HPDE6-E6E7 (cell line): ENCODE measurements at regions not wholly inside any gene's neighbourhood (a gene's known extent, or its start where the extent isn't known, plus 50 kb on each side); places are given as distances from the start of the nearest gene placed in this dataset.
"Not testable (repeated sequence)": the region's sequence is repeated elsewhere in the genome, so short reads cannot be mapped to it uniquely, and the experiment has no call there.

Experiments used
- DNase-seq: peaks from one replicate; pipeline ENCODE4 v3.0.0; 2011; ENCODE audit warnings: missing footprints; ENCODE audit errors: extremely low spot score

DNA sequence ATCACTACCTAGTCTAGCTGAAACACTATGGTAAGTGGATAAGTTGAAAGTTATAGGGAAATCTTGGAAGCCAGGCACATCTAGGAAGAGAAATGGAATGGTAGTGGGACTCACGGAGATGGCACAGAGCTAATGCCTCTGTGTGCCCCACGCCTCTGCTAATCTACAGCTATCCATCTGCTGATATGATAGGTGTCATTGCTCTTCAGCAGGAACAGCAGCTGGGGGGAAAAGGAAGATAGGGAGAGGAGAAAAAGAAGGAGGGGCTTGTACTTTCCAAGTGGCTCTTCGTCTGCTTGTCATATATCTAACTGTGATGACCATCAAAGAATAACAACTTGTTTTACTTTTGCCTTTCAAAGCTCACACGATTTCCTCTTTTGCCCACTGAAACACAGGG, 1199.1 kb upstream of the SORCS1 start:
- DNase-seq = no peak

GRCh38 chr10:108362961-108363360, 1198.5 kb upstream of the SORCS1 start:
- DNase-seq = no peak

GRCh38 chr10:108362296-108362695, 1197.8 kb upstream of the SORCS1 start:
- DNase-seq = no peak

DNA sequence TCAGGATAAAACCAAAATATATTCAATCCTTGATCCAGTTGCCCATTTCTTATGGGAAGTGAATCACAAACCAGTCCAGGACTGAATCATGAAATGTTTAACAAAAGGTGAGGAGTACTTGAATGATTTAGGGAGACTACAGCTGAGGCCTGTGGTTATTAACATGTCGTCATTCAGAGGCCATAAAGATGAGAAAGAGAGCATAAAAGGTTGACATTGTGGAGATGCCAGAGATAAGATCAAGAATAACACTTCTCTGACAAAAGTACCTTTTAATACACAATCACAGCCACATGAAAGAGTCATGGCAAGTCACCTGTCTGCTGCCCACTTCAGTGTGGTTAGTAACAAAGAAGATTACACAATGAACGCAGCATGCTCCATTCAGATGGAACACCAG, 1195.7 kb upstream of the SORCS1 start:
- peak; percentile 12 for DNase-seq

GRCh38 chr10:108358912-108359311, 1194.4 kb upstream of the SORCS1 start:
- peak; percentile 89 for DNase-seq

DNA sequence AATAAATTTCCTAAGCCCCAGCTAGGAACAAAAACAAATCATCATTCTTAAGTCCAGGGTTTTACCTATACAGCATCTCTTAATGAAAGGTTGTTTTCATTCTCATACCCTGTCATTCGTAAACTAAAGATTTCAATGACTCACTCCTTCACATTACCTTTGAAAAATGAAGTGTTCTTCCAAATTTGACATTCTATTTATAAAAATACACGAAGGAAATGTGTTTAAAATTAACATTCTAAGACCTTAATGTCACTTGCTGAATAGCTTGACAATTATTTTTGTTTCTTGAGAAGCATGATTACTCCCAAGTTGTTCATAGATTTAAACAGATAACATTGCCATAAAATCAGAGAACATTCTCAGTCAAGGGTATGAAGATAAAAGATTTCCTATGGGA, 1188.3 kb upstream of the SORCS1 start:
- DNase-seq = no peak

- DNase-seq = no peak
Observed at GRCh38 chr10:108348215-108348614, 1183.7 kb upstream of the SORCS1 start.

DNA sequence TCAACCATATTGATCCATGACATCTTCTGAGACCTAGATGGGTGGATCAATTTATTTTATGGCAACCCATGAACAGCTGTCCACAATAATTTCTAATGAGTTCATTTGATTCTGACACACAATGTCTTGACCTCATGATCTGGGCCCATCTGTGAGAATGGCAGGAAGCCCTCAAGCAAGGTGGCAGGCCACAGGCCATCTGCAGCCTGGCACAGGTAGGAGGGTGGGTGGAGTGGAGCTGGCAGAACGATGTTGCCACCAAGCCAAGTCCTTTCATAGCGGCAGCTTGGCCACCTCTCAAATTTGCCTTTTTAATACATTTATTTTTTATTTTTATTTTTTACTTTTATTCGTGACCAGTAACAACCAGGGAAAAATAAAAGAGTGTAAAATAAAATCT, 1181.6 kb upstream of the SORCS1 start:
- DNase-seq = no peak

DNA sequence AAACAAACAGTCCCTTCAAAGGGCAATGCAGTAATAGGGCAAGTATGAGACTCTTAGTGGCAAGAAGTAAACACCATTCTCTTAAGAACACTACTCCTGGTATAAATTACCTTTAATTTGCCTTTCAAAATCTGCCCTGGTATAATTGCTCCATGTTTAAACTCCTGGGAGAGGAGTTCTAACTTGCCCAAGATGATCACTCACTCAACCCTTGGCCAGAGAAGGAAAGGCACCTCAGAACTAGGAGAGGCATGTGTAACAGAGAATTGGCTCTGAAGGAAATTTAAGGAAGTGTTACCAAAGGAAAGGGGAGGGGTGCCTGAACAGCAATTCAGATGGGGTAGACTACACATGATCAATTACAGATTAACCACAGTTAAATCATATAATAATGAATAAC, 1173.6 kb upstream of the SORCS1 start:
- peak; percentile 22 for DNase-seq

DNA sequence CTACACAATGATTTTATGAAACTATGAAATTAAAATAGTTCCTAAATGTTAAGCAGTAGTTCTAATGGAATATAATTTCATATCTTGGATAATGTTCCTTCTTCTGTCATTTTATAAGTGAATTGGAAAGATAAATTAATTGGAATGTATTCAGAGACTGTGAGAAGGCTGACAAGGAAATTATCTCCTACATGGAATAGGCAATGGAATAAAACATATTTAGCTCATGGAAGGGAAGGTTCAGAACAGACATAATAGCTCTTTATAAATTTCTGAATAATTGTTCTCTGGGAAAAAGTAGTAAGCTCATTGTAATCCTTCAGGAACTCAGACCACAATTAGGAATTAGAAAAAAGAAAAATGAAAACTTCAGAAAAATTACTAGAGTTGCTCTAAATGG, 1172.3 kb upstream of the SORCS1 start:
- DNase-seq = no peak

DNA sequence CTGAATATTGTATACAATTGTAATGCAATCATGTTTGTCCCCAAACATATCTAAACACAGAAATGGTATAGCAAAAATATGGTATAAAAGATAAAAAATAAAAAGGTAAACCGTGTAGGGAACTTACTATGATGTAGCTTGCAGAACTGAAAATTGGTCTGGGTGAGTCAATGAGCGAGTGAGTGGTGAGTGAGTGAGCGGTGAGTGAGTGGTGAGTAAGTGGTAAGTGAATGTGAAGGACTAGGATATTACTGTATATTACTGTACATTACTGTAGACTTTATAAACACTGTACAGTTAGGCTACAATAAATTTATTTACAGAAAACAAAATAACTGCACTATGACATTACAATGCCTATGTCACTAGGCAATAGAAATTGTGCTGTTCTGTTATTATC, 1163.2 kb upstream of the SORCS1 start:
- DNase-seq = peak; percentile 11

- no peak for DNase-seq
Observed at GRCh38 chr10:108323274-108323798, 1158.8 kb upstream of the SORCS1 start.

- no peak for DNase-seq
Observed at GRCh38 chr10:108319434-108320222, 1155.1 kb upstream of the SORCS1 start.

DNA sequence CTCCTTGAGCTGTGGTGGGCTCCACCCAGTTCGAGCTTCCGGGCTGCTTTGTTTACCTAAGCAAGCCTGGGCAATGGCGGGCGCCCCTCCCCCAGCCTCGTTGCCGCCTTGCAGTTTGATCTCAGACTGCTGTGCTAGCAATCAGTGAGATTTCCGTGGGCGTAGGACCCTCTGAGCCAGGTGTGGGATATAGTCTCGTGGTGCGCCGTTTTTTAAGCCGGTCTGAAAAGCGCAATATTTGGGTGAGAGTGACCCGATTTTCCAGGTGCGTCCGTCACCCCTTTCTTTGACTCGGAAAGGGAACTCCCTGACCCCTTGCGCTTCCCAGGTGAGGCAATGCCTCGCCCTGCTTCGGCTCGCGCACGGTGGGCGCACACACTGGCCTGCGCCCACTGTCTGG, 1151.1 kb upstream of the SORCS1 start:
- DNase-seq = not testable (repeated sequence)

DNA sequence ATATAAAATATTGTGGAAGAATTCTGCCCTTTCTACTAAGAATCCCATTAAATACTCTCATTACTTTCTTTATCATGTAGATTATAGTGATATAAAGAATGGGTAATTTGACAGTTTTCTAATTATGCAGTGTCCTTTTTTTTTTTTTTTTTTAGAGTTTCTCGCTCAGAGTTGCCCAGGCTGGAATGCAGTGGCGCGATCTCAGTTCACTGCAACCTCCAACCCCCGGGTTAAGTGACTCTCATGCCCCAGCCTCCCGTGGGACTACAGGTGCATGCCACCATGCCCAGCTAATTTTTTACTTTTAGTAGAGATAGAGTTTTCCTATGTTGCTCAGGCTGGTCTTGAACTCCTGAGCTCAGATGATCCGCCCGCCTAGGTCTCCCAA, 1143.4 kb upstream of the SORCS1 start:
- no peak for DNase-seq

GRCh38 chr10:108307250-108307924, 1142.9 kb upstream of the SORCS1 start:
- no peak for DNase-seq

DNA sequence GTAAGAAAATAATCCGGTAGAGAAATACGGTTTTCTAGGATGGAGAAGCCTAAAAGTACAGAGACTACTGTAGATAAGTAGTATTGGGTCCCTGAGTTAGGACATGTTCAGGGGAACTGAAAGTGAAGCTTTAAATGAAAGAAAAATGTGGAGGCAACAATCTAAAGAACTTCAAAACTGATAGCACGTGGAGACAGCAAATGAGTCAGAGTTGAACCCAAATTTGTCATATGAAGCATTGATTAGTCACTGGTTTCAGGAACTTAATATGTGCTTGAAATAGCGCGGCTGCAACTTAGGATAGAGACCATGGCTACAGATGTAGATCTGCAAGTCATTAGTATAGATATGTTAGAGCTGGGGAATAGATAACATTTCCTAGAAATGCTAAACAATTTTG, 1138.6 kb upstream of the SORCS1 start:
- DNase-seq = peak; percentile 3

GRCh38 chr10:108301002-108301401, 1136.5 kb upstream of the SORCS1 start:
- no peak for DNase-seq

GRCh38 chr10:108290823-108291222, 1126.3 kb upstream of the SORCS1 start:
- no peak for DNase-seq

GRCh38 chr10:108275895-108276685, 1111.6 kb upstream of the SORCS1 start:
- DNase-seq = no peak

DNA sequence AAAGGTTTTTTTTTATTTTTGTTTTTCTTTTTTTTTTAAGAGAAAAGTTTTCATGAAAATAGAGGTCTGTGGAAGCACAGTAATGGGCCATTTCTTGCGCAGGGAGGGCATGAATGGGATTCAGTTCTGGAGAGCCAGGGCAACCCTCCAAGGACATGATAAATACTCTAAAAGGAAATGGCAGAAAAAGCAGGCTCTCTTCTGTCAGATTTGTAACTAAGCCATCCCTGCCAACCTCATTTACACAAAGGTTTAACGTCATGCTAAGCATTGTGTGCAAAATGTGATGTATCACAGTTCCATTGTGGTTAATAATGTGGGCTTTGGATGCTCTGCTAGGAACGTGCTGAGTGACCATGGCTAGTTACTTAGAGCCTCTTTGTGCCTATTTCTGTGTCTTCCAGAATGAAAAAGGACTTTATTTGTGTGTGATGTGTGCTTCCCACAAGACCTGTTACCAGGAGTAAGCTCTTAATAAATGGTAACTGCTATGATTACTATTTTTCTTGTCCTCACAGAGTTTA, 1095.9 kb upstream of the SORCS1 start:
- no peak for DNase-seq

GRCh38 chr10:108254089-108254488, 1089.6 kb upstream of the SORCS1 start:
- no peak for DNase-seq
